HEK293 (cell line): ENCODE measurements at regions not wholly inside any gene's neighbourhood (a gene's known extent, or its start where the extent isn't known, plus 50 kb on each side); places are given as distances from the start of the nearest gene placed in this dataset.

Experiments
- ATF2 ChIP-seq: fragments of 450-650 bp; formaldehyde crosslinking; IDR thresholded peaks from 2 replicates; pipeline ENCODE4 v1.5.1; 2016; ENCODE audit warnings: missing biosample characterization, missing genetic modification characterization, low read depth
- BCL11A ChIP-seq: fragments of 450-650 bp; formaldehyde crosslinking; IDR thresholded peaks from 2 replicates; pipeline ENCODE4 v1.5.1; 2016; ENCODE audit warnings: low read depth, missing biosample characterization, missing genetic modification characterization
- CTCF ChIP-seq: fragments of 450-650 bp; formaldehyde crosslinking; IDR thresholded peaks from 2 replicates; pipeline ENCODE4 v1.5.1; 2016; ENCODE audit warnings: missing biosample characterization, missing genetic modification characterization
- ELK4 ChIP-seq: IDR thresholded peaks from 2 replicates; pipeline ENCODE4 v1.6.1; 2011; ENCODE audit warnings: mild to moderate bottlenecking, low read depth, low read length, borderline replicate concordance
- PATZ1 ChIP-seq: fragments of 450-650 bp; formaldehyde crosslinking; IDR thresholded peaks from 2 replicates; pipeline ENCODE4 v1.5.1; 2016; ENCODE audit warnings: missing biosample characterization, missing genetic modification characterization
- REST ChIP-seq: fragments of 450-650 bp; formaldehyde crosslinking; IDR thresholded peaks from 2 replicates; pipeline ENCODE4 v1.5.1; 2016; ENCODE audit warnings: missing biosample characterization, missing genetic modification characterization
- TSHZ1 ChIP-seq: fragments of 450-650 bp; formaldehyde crosslinking; IDR thresholded peaks from 2 replicates; pipeline ENCODE4 v1.5.1; 2016; ENCODE audit warnings: missing biosample characterization, missing genetic modification characterization, borderline replicate concordance
- YY1 ChIP-seq: fragments of 450-650 bp; formaldehyde crosslinking; IDR thresholded peaks from 2 replicates; pipeline ENCODE4 v1.5.1; 2018; ENCODE audit warnings: missing biosample characterization, missing genetic modification characterization
- ZNF266 ChIP-seq: fragments of 450-650 bp; formaldehyde crosslinking; IDR thresholded peaks from 2 replicates; pipeline ENCODE4 v1.5.1; 2016; ENCODE audit warnings: missing biosample characterization, missing genetic modification characterization, low read depth
- ZNF335 ChIP-seq: fragments of 450-650 bp; formaldehyde crosslinking; conservative IDR thresholded peaks from 2 replicates; pipeline ENCODE4 v1.5.1; 2016; ENCODE audit warnings: missing biosample characterization, missing genetic modification characterization
- ZNF398 ChIP-seq: fragments of 450-650 bp; formaldehyde crosslinking; IDR thresholded peaks from 2 replicates; pipeline ENCODE4 v1.5.1; 2017; ENCODE audit warnings: missing biosample characterization, missing genetic modification characterization
- ZNF596 ChIP-seq: fragments of 450-650 bp; IDR thresholded peaks from 2 replicates; pipeline ENCODE4 v1.5.0; 2018; ENCODE audit warnings: missing biosample characterization, mild to moderate bottlenecking, missing genetic modification characterization, moderate library complexity

- no peak for TF ChIP-seq ZNF266
- no peak for TF ChIP-seq ELK4
- no peak for TF ChIP-seq PATZ1 (tag by site-specific recombination)
- TF ChIP-seq CTCF = no peak
- TF ChIP-seq ATF2 (tag by site-specific recombination) = no peak
- TF ChIP-seq ZNF398 (tag by site-specific recombination) = no peak
- TF ChIP-seq ZNF335 (tag by site-specific recombination) = no peak
- no peak for TF ChIP-seq ZNF596 (tag by site-specific recombination)
- TF ChIP-seq BCL11A = no peak
- no peak for TF ChIP-seq REST (tag by site-specific recombination)
- no peak for TF ChIP-seq YY1 (tag by site-specific recombination)
- TF ChIP-seq TSHZ1 (tag by site-specific recombination) = no peak
Measured at GRCh38 chr12:89836026-89836425, 127.4 kb upstream of the ATP2B1 start.
